H1 (cell line): ENCODE measurements at regions not wholly inside any gene's neighbourhood (a gene's known extent, or its start where the extent isn't known, plus 50 kb on each side); places are given as distances from the start of the nearest gene placed in this dataset.
A peak's percentile ranks its signal among the peaks of the same experiment; 100 is the strongest.

ENCODE experiments used
- CTCF ChIA-PET: fragments of 300-600 bp; sonication (Branson Sonifier 250); formaldehyde crosslinking; loops from one replicate; lab custom pipeline; 2021; ENCODE audit not compliant: partially characterized antibody; lab: Charles Lee
- POLR2A ChIA-PET: fragments of 300-600 bp; sonication (Branson Sonifier 250); formaldehyde crosslinking; loops from one replicate; lab custom pipeline; 2021; ENCODE audit warnings: inconsistent platforms; ENCODE audit not compliant: partially characterized antibody; lab: Charles Lee
- DNase-seq, 2 experiments: peaks; one replicate each; pipeline versions ENCODE4 v3.0.0 to v3.0.0-alpha.2; 2010 to 2022; ENCODE audit warnings: low spot score in 2 of 2, low read depth in 1 of 2, mixed read lengths in 1 of 2
- FAIRE-seq: peaks from 2 replicates; lab custom pipeline; 2011; peaks lifted over from hg19 to GRCh38; lab: Jason Lieb, UNC
- H2AFZ ChIP-seq: 2 replicates; pipeline ENCODE4 v1.8.1; 2012; ENCODE audit warnings: low read length, inconsistent platforms
- H2AK5ac ChIP-seq: 2 replicates; pipeline ENCODE4 v1.6.1; 2013; ENCODE audit warnings: low read depth, low read length
- H2BK120ac ChIP-seq: replicated peaks from 2 replicates; pipeline ENCODE3; 2013; ENCODE audit warnings: low read depth, low read length, inconsistent platforms
- H2BK12ac ChIP-seq: 2 replicates; pipeline ENCODE4 v1.6.1; 2013; ENCODE audit warnings: low read depth, low read length
- H2BK15ac ChIP-seq: 2 replicates; pipeline ENCODE4 v1.6.1; 2013; ENCODE audit warnings: low read length
- H2BK20ac ChIP-seq: 2 replicates; pipeline ENCODE4 v1.6.1; 2013; ENCODE audit warnings: low read length
- H2BK5ac ChIP-seq: 2 replicates; pipeline ENCODE4 v1.6.1; 2013; ENCODE audit warnings: low read depth, low read length
- H3K14ac ChIP-seq: 2 replicates; pipeline ENCODE4 v1.6.1; 2013; ENCODE audit warnings: inconsistent platforms; ENCODE audit not compliant: insufficient read length
- H3K18ac ChIP-seq: 2 replicates; pipeline ENCODE4 v1.6.1; 2013; ENCODE audit warnings: low read length; ENCODE audit errors: extremely low read depth
- H3K23ac ChIP-seq: 2 replicates; pipeline ENCODE4 v1.6.1; 2013; ENCODE audit warnings: inconsistent platforms; ENCODE audit not compliant: insufficient read length
- H3K23me2 ChIP-seq: 2 replicates; pipeline ENCODE4 v1.6.1; 2013; ENCODE audit warnings: low read depth, low read length
- H3K27ac ChIP-seq: 2 replicates; pipeline ENCODE4 v1.6.1; 2011; ENCODE audit warnings: low read depth, low read length, inconsistent platforms
- H3K27me3 ChIP-seq, 4 experiments: replicated peaks in 1 of 4; 1 replicate in 1 of 4; 2 replicates in 3 of 4; pipeline versions ENCODE4 v1.6.1 to v1.8.1; 2011 to 2013; ENCODE audit warnings: low read length in 3 of 4, mild to moderate bottlenecking in 3 of 4, inconsistent platforms in 2 of 4, mixed read lengths in 2 of 4, moderate library complexity in 1 of 4; ENCODE audit not compliant: control insufficient read depth in 3 of 4, insufficient read depth in 3 of 4; ENCODE audit errors: extremely low read depth in 1 of 4
- H3K36me3 ChIP-seq, 4 experiments: 2 replicates each; pipeline versions ENCODE4 v1.6.1 to v1.8.1; 2011 to 2013; ENCODE audit warnings: mild to moderate bottlenecking in 4 of 4, low read length in 3 of 4, moderate library complexity in 2 of 4, control low read depth in 1 of 4, inconsistent platforms in 1 of 4; ENCODE audit not compliant: insufficient read depth in 4 of 4, control insufficient read depth in 2 of 4
- H3K4ac ChIP-seq: replicated peaks from 2 replicates; pipeline ENCODE3; 2013; ENCODE audit warnings: low read length, low read depth, mixed read lengths, inconsistent platforms; ENCODE audit not compliant: insufficient read length
- H3K4me1 ChIP-seq, 4 experiments: replicated peaks in 1 of 4; 1 replicate in 1 of 4; 2 replicates in 3 of 4; pipeline versions ENCODE4 v1.6.1 to v1.8.1; 2011 to 2013; ENCODE audit warnings: low read length in 3 of 4, inconsistent platforms in 2 of 4, mixed read lengths in 1 of 4; ENCODE audit not compliant: insufficient read depth in 4 of 4, control insufficient read depth in 3 of 4
- H3K4me2 ChIP-seq, 2 experiments: 2 replicates each; pipeline versions ENCODE4 v1.6.1 to v1.8.1; 2011 to 2013; ENCODE audit warnings: low read depth in 2 of 2, low read length in 2 of 2, control low read depth in 1 of 2, inconsistent platforms in 1 of 2, mild to moderate bottlenecking in 1 of 2; ENCODE audit not compliant: insufficient read depth in 1 of 2
- H3K4me3 ChIP-seq, 4 experiments: fragments of 200-600, 300-600 bp in 1 of 4; sonication (generic), shearing (Covaris generic), sonication (Bioruptor Twin) in 1 of 4; 2 replicates each; pipeline versions ENCODE4 v1.5.1 to v1.8.1; 2011 to 2016; ENCODE audit warnings: low read length in 4 of 4, low read depth in 3 of 4, control low read depth in 2 of 4, inconsistent platforms in 2 of 4, mild to moderate bottlenecking in 2 of 4, mixed read lengths in 1 of 4, moderate library complexity in 1 of 4; ENCODE audit not compliant: insufficient read depth in 2 of 4; ENCODE audit errors: extremely low read depth in 1 of 4
- H3K56ac ChIP-seq: replicated peaks from 2 replicates; pipeline ENCODE3; 2013; ENCODE audit warnings: low read depth, mild to moderate bottlenecking, mixed read lengths, low read length, inconsistent platforms; ENCODE audit not compliant: insufficient read length
- H3K79me1 ChIP-seq: 2 replicates; pipeline ENCODE4 v1.6.1; 2013; ENCODE audit warnings: low read depth, low read length, control low read depth
- H3K79me2 ChIP-seq, 2 experiments: 2 replicates each; pipeline versions ENCODE4 v1.6.1 to v1.8.1; 2012 to 2013; ENCODE audit warnings: low read length in 2 of 2, mild to moderate bottlenecking in 2 of 2, inconsistent platforms in 1 of 2; ENCODE audit not compliant: insufficient read depth in 2 of 2, control insufficient read depth in 1 of 2
- H3K9ac ChIP-seq, 4 experiments: replicated peaks in 1 of 4; 1 replicate in 1 of 4; 2 replicates in 3 of 4; pipeline versions ENCODE4 v1.6.1 to v1.8.1; 2011 to 2013; ENCODE audit warnings: low read depth in 3 of 4, low read length in 3 of 4, control low read depth in 2 of 4, mild to moderate bottlenecking in 2 of 4, moderate library complexity in 2 of 4, inconsistent platforms in 1 of 4; ENCODE audit errors: extremely low read depth in 1 of 4
- H3K9me3 ChIP-seq, 2 experiments: 2 replicates each; pipeline versions ENCODE4 v1.6.1 to v1.8.1; 2012 to 2013; ENCODE audit warnings: mild to moderate bottlenecking in 2 of 2, moderate library complexity in 2 of 2, control low read depth in 1 of 2, inconsistent platforms in 1 of 2, low read depth in 1 of 2, low read length in 1 of 2, mixed read lengths in 1 of 2; ENCODE audit not compliant: insufficient read depth in 2 of 2
- H4K20me1 ChIP-seq, 2 experiments: replicated peaks in 1 of 2; 2 replicates each; pipeline versions ENCODE3 to v1.8.1; 2011 to 2013; ENCODE audit warnings: inconsistent platforms in 2 of 2, low read length in 2 of 2, mild to moderate bottlenecking in 1 of 2; ENCODE audit not compliant: insufficient read depth in 2 of 2, control insufficient read depth in 1 of 2
- H4K5ac ChIP-seq: 2 replicates; pipeline ENCODE4 v1.6.1; 2013; ENCODE audit warnings: low read length, low read depth, mixed read lengths, inconsistent platforms; ENCODE audit not compliant: insufficient read length
- H4K8ac ChIP-seq: 2 replicates; pipeline ENCODE4 v1.8.0; 2013; ENCODE audit warnings: mild to moderate bottlenecking, moderate library complexity, low read length, inconsistent platforms; ENCODE audit not compliant: insufficient read depth; ENCODE audit errors: extremely low read depth
- H4K91ac ChIP-seq: replicated peaks from 2 replicates; pipeline ENCODE3; 2013; ENCODE audit warnings: low read length, mixed read lengths, inconsistent platforms; ENCODE audit not compliant: insufficient read length
- BACH1 ChIP-seq: IDR thresholded peaks from 2 replicates; pipeline ENCODE4 v1.6.1; 2012; ENCODE audit warnings: low read length, improper control_type of control experiment
- CEBPB ChIP-seq: IDR thresholded peaks from 2 replicates; pipeline ENCODE4 v1.6.1; 2012; ENCODE audit warnings: low read depth, low read length
- GTF2F1 ChIP-seq: IDR thresholded peaks from 2 replicates; pipeline ENCODE4 v1.6.1; 2012; ENCODE audit warnings: low read depth, low read length, improper control_type of control experiment, borderline replicate concordance
- JUN ChIP-seq: IDR thresholded peaks from 2 replicates; pipeline ENCODE4 v1.6.1; 2011; ENCODE audit warnings: low read depth, mild to moderate bottlenecking, improper control_type of control experiment, low read length
- POLR2A ChIP-seq, 2 experiments: IDR thresholded peaks; 1 replicate in 1 of 2; 2 replicates in 1 of 2; pipeline ENCODE4 v1.6.1; 2011; ENCODE audit warnings: low read depth in 2 of 2, low read length in 2 of 2, mild to moderate bottlenecking in 2 of 2; ENCODE audit errors: control extremely low read depth in 1 of 2
- SIN3A ChIP-seq, 2 experiments: IDR thresholded peaks in 1 of 2; conservative IDR thresholded peaks in 1 of 2; 2 replicates each; pipeline ENCODE4 v1.6.1; 2011 to 2012; ENCODE audit warnings: low read length in 2 of 2, improper control_type of control experiment in 1 of 2, low read depth in 1 of 2, mild to moderate bottlenecking in 1 of 2
- WGBS, 2 experiments: shearing (Covaris generic) in 1 of 2; methylation state at CpG; one replicate each; pipeline versions ENCODE4 v1.1.6 to v1.1.7; 2013 to 2015; ENCODE audit warnings: low lambda C conversion rate in 2 of 2, mixed read lengths in 2 of 2, inconsistent platforms in 1 of 2, low coverage in 1 of 2, missing lambda C conversion rate in 1 of 2; ENCODE audit not compliant: insufficient replicate concordance in 2 of 2, insufficient coverage in 1 of 2, insufficient read length in 1 of 2; ENCODE audit errors: extremely low coverage in 1 of 2, missing lambda C conversion rate in 1 of 2; 5-methylcytosine and 5-hydroxymethylcytosine counted together

- H2AFZ ChIP-seq = peak overlapping the region; percentile 57; the same call in 1 of the 2 replicates
- CTCF ChIA-PET = interaction anchor here (0.6 to 1.2 kb wide), 2 partner anchors 62 to 72 kb away, joined by 3 read pairs; no protein-coding TSS in a partner anchor
- no peak overlapping the region for H3K18ac ChIP-seq
- TF ChIP-seq JUN (no peak), CEBPB (no peak), SIN3A (conservative IDR thresholded peaks at IDR 0.05 in 1 of 2, IDR thresholded peaks at IDR 0.05 in 1 of 2; ENCODE audit: low read depth in 1 of 2, low read length in 2 of 2) (no peak), GTF2F1 (no peak), POLR2A (IDR thresholded peaks at IDR 0.05; ENCODE audit: control extremely low read depth in 1 of 2, low read depth in 2 of 2, low read length in 2 of 2) (no peak), BACH1 (no peak)
These were observed 356.3 kb upstream of the C16orf82 start for GRCh38 chr16:26710450-26710849.

More at GRCh38 chr16:26710450-26710849, 356.3 kb upstream of the C16orf82 start:
- Histone ChIP-seq H3K23ac (no peak overlapping the region), H2BK120ac (no peak overlapping the region), H3K4ac (no peak overlapping the region), H2BK20ac (no peak overlapping the region), H4K91ac (peak overlapping the region; percentile 47), H3K9me3 (no peaks in the 10 kb centered on the region), H3K36me3 (no peaks in the 10 kb centered on the region), H3K9ac (no peak overlapping the region), H3K79me1 (no peaks in the 10 kb centered on the region), H2BK15ac (no peak overlapping the region), H2AK5ac (no peak overlapping the region), H4K5ac (no peak overlapping the region), H2BK5ac (no peak overlapping the region), H3K27ac (no peak overlapping the region), H3K14ac (no peak overlapping the region), H2BK12ac (no peak overlapping the region), H3K56ac (no peak overlapping the region), H3K79me2 (no peaks in the 10 kb centered on the region), H3K4me2 (no peak overlapping the region), H3K4me1 (peaks cover 0 to 5% (median 2%) of the 10 kb centered on the region in 4 experiments; a peak in 4 of 7 replicates), H3K23me2 (no peaks in the 10 kb centered on the region; the same call in 1 of the 2 replicates), H3K27me3 (no peaks in the 10 kb centered on the region), H4K8ac (no peak overlapping the region), H3K4me3 (no peak overlapping the region), H4K20me1 (no peaks in the 10 kb centered on the region)
- FAIRE-seq (peak; percentile 19), DNase-seq (no peak)
- POLR2A ChIA-PET = no interaction called here
- 74% methylated on average over 4 of the region's 4 CpGs; no CpG with 5 or more reads in 1 of the 2 experiments for WGBS, 2 experiments
